HG02759 (cell line): ENCODE measurements at regions not wholly inside any gene's neighbourhood (a gene's known extent, or its start where the extent isn't known, plus 50 kb on each side); places are given as distances from the start of the nearest gene placed in this dataset.
"Not testable (repeated sequence)": the region's sequence is repeated elsewhere in the genome, so short reads cannot be mapped to it uniquely, and the experiment has no call there.

ENCODE experiments used
- ATAC-seq: cut with Tn5 transposase; IDR thresholded peaks from one replicate; pipeline ENCODE4 v1.9.1; 2021; ENCODE audit warnings: mild to moderate bottlenecking, moderate library complexity; ENCODE audit not compliant: unreplicated experiment

DNA sequence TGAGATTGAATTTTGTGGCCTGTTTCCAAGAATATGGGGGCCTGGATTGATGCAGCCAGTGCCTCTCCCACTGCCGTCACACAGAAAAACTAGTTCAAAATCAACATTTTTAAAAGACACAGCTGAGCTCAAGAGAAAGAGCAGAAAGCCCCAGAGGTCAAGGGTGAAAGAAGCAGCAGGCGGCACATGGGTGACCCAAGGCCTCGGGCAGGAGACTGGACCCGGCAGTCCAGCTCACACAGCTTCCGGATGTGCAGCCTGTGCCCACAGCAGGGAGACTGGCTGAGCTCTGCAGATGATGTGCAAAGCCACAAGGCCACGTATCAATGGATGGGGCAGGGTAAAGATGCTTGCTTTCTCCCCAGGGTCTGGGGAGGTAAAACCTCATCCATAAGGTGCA is 50.4 kb upstream of the RNF32 start:
- no peak for ATAC-seq

DNA sequence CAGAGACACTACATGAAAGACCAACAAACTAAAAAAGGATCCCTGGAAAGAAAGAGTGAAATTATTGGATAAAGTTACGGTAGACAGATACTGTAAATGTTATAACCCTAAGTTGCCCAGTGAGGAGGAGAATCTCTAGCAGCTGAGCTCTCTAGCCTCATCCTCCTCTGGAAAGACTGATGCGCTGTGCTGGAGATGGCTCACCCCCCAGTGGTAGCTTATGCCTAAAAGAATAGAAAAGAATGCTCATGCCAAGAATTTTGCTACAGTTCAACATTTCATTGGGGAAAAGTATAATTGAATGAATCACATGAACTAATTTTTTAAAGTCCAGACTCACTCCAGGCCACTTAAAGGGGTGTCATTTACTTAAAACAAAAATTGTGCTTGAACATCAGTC is 50.8 kb upstream of the RNF32 start:
- no peak for ATAC-seq

DNA sequence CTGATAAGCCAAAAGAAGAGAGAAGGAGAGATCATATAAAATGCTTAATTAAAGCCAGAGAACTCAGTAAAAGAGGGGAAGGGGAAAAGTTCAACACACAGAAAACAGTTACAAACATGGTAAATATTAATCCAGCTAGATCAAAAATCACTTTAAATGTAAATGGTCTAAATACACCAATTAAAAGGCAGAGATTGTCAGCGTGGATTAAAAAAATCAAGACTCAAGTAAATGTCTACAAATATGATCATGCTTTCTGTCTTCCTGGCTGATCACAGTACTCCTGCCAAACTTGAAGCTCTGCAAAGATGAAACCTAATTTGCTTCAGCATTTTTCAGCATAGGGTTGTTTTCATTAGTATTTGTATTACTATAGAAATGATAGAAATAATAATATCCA is 54.6 kb upstream of the RNF32 start:
- ATAC-seq: no peak

DNA sequence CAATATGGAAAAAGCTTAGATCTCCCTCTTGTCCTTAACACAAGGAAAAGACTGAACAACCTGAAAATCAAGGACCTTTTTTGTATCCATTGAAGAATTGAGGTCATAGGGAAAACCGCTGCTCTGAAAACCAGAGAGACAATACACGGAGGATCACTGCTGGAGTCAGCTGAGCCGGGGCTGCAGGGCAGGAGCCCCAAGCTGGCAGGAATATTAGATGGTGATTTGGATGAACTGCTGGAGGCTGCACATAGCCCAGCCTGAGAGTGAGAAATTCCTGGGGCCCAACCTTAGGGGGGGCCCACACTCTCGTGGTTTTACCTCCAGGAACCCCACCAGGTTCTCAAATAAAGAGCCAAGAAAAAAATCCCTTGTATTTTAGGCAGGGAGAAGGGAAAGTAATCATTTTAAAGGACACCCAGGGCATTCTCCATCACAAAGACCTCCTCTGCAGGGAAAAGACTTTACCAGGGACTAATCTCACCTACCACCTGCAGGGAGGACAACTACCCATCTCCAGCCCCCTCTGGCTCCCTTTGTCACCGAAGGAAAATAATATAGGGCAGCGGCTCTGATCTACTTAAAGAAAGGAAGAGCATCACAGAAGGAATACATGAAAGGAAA is 55.4 kb upstream of the RNF32 start:
- ATAC-seq: no peak

DNA sequence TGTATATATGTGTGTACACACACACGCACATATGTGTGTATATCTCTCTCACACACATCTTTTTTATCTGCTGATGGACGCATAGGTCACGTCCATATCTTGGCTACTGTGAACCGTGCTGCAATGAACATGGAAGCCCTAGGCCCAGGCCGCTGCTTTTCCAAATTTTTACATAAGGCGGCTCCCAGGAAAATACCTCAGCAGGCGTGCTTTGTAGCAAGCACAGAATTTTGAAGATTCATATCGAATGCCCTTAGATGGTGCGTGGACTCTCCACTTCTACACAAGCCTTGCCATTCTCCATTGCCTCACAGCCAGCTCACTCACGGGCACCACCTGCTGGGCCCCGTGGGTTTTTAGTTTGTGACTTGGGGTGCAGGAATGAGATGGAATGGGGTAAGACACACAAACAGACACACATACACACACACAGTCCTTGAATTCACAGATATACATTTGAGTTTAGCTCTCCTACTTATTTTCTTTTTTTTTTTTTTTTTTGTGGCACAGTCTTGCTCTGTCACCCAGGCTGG is 57.9 kb upstream of the RNF32 start:
- ATAC-seq: no peak

DNA sequence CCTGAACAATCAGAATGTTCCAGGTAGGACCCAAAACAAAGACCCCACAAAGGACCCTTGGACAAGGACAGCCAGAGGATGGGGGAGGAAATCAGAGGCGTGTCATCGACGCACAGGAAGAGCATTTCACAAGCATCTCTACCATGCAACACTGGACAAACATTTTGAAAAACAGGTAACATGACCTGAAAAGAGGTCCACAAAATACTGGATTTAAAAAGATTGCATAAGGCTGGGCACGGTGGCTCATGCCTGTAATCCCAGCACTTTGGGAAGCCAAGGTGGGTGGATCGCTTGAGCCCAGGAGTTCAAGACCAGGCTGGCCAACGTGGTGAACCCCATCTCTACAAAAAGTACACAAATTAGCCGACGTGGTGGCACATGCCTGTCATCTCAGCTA is 60.5 kb upstream of the RNF32 start:
- no peak for ATAC-seq

GRCh38 chr7:156579566-156579965 is 61.0 kb upstream of the RNF32 start:
- no peak for ATAC-seq

- ATAC-seq: no peak
Observed at GRCh38 chr7:156578978-156579430, 61.6 kb upstream of the RNF32 start.

- no peak for ATAC-seq
Observed at GRCh38 chr7:156578578-156578940, 62.0 kb upstream of the RNF32 start.

DNA sequence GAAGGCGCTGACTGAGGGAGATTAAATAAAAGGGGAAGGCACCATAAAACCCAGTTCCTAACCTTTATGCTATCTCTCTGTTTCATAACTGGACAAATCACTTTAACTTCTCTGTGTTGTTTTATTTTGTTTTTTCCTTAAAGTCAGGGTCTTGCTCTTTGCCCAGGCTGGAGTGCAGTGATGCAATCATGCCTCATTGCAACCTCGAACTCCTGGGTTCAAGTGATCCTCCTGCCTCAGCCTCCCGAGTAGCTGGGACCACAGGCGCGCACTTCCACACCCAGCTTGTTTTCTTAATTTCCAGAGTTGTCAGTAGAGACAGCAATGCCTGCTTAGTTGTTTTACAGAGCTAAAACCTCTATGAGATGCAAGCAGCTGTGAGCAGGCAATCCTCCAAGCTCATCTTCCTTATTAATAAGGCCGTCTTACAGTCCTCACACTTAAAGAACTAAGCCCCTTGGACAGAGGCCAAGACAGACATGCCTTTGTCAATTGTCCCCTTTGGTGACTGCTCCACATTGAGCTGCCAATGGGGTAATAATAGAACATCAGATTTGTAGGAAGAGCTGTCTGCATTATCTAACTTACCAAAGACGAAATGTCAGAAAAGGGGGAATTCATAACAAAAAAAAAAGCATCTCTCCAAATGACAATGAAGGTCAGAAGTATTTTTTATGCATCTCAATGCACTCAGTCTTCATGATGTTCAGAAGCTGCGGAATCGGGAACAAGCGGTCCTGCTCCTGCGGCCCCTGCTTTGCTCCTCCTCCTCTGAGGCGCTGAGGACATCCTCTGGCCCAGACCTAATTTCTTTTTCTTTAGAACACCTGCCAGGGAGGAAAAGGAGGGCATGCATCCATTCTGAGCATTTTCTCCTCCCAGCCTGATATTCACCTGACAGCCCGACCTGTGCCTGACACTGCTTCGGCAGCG is 62.7 kb upstream of the RNF32 start:
- no peak for ATAC-seq

- no peak for ATAC-seq
Observed at GRCh38 chr7:156576216-156577058, 64.1 kb upstream of the RNF32 start.

- no peak for ATAC-seq
Observed at GRCh38 chr7:156568258-156568657, 72.3 kb upstream of the RNF32 start.

DNA sequence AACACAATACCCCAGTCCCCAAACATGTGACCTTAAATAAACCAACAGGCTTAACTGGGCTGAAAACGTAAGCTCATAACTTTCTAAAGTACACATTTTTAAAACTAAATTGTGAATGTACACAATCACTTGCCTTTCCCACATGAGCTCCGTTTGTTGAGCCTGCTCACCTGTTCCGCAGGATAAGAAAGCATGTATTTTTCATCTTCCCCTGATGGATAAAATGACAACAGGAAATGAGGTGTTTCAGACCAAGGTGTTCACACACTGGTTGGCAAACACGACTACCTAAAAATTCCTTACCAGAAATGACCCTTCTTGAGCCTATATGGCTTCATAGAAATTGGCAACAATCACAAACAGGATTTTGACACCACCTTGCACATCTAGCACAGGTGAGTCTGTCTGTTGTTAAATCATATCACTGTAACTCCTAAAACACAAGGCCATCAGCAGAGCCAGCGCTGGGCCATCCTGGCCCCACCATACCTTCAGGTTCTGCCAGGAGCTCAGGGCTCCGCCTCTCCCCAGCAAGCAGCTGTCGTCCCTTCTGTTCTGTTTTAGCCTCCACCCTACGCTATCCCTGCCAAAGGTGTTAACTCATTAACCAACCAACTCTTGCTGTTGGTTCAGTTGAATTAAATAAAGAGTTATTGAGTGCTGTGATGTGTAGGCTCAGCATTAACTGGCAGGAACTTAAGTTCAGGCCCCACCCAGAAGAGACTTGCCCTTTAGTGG is 73.6 kb upstream of the RNF32 start:
- ATAC-seq: no peak

DNA sequence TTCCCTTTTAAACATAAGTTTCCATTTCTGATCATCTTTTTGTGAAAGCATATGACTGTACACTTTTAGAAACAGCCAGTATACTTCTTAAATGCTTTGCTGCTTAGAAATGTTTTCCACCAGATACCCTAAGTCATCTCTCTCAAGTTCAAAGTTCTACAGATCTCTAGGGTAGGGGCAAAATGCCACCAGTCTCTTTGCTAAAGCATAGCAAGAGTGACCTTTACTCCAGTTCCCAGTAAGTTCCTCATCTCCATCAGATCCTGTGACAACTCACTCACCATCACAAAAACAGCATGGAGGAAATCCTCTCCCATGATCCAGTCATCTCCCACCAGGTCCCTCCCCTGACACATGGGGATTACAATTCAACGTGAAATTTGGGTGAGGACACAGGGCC is 75.6 kb upstream of the RNF32 start:
- ATAC-seq: not testable (repeated sequence)

- no peak for ATAC-seq
Observed at GRCh38 chr7:156560696-156561095, 79.9 kb upstream of the RNF32 start.

DNA sequence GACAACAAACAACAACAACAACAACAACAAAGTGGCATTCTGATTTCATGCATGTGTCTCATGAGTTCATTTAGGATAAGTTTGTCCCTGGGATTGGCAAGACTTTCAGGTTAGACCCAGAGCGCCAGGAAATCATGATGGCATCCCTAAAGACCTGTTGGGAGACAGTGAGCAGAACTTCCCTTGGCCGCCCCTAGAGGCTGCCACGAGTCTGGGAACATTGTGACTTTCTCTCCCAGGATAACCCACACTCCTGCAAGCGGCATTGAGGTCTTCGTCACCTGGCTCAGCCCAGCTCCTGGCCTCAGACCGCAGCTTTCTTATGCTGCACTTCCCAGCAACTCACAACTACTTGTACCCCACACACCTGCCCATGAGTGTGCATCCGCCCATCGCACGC is 80.5 kb upstream of the RNF32 start:
- ATAC-seq: no peak

DNA sequence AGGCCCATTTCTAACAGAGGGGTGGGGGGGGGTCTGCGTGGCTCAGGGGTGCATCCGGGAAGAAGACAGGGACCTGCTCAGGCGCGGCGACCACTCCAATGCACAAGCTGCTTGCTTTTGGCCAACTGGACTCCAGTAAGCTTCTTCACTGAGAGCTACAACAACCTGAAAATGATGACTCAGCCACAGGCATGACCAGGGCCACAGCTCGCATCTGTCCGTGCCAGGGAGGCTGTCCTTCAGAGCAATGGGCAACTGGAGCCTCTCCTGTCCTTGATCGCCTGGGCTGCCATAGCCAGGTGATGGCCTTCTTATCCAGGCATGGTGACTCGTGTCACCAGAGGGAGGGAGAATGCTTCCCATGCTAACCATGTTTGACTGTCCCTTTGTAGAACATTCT is 81.6 kb upstream of the RNF32 start:
- ATAC-seq: no peak

GRCh38 chr7:156558198-156558597 is 82.4 kb upstream of the RNF32 start:
- no peak for ATAC-seq

GRCh38 chr7:156556083-156556482 is 84.5 kb upstream of the RNF32 start:
- no peak for ATAC-seq

DNA sequence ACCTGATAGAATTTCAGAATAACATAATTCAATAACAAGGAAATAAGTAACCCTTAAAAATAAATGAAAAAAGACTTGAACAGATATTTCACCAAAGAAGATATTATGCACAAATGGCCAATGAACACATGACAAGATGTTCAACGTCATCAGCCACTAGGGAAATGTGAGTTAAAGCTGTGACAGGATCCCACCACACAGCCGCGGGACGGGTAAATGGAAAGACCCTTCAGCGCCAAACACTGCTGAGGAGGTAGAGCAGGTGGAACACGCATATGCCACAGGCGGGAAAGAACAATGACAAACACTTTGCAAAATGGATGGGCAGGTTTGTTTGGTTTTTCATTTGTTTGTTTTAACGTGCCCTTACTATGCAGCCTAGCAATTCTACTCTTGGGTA is 86.1 kb upstream of the RNF32 start:
- ATAC-seq: no peak

GRCh38 chr7:156549636-156550035 is 90.9 kb upstream of the RNF32 start:
- no peak for ATAC-seq
